ENCODE measurements at regions not wholly inside any gene's neighbourhood (a gene's known extent, or its start where the extent isn't known, plus 50 kb on each side); places are given as distances from the start of the nearest gene placed in this dataset.
"Not testable (repeated sequence)": the region's sequence is repeated elsewhere in the genome, so short reads cannot be mapped to it uniquely, and the experiment has no call there.

DNA sequence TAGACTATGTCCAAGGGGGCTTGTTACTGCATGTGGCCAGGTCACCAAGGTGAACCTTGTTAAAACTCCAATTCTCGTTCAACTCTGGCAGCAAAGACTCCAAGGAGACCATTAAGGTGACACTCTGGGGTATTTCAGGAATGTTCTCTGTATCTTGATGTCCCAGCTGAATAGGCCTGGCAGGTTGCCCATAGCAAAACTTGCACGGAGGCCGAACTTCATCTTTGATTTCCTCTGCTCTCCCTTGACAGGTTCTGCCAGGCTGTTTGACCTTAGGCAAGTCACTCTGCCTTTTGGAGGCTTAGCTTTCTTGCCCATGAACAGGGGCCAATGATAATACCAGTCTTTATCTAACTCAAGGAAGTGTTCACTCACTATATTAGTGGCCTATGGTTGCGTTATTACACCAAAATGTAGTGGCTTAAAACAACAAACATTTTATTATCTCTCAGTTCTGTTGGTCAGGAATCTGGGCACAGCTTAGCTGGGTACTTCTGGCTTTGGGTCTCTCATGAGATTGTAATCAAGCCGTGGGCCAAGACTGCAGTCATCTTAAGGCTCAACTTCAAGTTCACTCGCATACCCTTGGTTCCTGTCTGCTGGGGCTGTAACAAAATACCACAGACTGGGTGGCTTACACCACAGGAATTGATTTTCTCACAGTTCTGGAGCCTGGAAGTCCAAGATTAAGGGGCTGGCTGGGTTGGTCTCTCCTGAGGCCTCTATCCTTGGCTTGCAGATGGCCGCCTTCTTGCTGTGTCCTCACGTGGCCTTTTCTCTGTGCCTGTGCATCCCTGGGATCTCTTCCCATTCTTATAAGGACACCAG is 168.5 kb downstream of the UTP18 start:
- POLR2A ChIA-PET = interaction anchor here (1.0 kb wide), 1 partner anchor 11 kb away, joined by 3 read pairs; no protein-coding TSS in a partner anchor
- ATAC-seq = peak in 1 of 2 donors; percentile 12

GRCh38 chr17:51429938-51430337 is 169.6 kb downstream of the UTP18 start:
- peak overlapping the region; percentile 84 to 95 (median 90) for H3K27ac Mint-ChIP-seq
- H3K27me3 Mint-ChIP-seq, H3K36me3 Mint-ChIP-seq, DNase-seq, POLR2A ChIA-PET, H3K9me3 Mint-ChIP-seq, ATAC-seq: not testable (repeated sequence)
- H3K4me3 Mint-ChIP-seq = peak overlapping the region in 7 of 10 donors; percentile 15 to 69 (median 38)
- H3K4me1 Mint-ChIP-seq = peaks cover 24 to 56% (median 51%) of the 10 kb centered on the region in 4 donors

More for the DNA sequence above, 168.5 kb downstream of the UTP18 start:
- peak overlapping the region; percentile 84 to 95 (median 91) for H3K27ac Mint-ChIP-seq
- H3K9me3 Mint-ChIP-seq = no peaks in the 10 kb centered on the region
- H3K4me1 Mint-ChIP-seq = peaks cover 22 to 56% (median 50%) of the 10 kb centered on the region in 4 donors
- no peaks in the 10 kb centered on the region for H3K36me3 Mint-ChIP-seq
- H3K27me3 Mint-ChIP-seq = no peaks in the 10 kb centered on the region
- peak overlapping the region in 7 of 10 donors; percentile 53 to 78 (median 69) for H3K4me3 Mint-ChIP-seq
- DNase-seq = no peak

DNA sequence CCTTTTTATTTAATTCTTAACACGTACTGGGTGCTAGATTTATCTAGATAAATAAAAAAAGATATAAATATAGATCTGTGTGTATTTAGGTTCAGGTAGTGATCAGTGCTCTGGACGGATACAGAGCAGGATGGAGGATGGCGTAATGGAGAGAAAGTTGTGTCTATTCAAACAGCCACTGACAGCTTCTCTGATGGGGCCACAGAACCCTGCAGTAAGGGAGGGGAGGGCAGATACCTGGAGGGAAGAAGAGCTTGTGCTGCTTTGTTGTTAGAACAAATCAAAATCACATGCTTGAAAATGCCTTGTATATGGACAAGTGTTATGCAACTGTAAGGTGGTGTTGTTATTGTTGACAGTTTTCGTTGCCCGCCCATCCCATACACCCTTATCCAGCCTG is 170.2 kb downstream of the UTP18 start:
- Mint-ChIP-seq H3K27me3 (no peaks in the 10 kb centered on the region), H3K9me3 (no peaks in the 10 kb centered on the region), H3K4me1 (peaks cover 24 to 56% (median 53%) of the 10 kb centered on the region in 4 donors), H3K4me3 (peak overlapping the region in 5 of 10 donors; percentile 22 to 69 (median 48)), H3K27ac (peak overlapping the region; percentile 84 to 95 (median 90)), H3K36me3 (no peaks in the 10 kb centered on the region)
- POLR2A ChIA-PET = no interaction called here
- DNase-seq (no peak), ATAC-seq (no peak)

DNA sequence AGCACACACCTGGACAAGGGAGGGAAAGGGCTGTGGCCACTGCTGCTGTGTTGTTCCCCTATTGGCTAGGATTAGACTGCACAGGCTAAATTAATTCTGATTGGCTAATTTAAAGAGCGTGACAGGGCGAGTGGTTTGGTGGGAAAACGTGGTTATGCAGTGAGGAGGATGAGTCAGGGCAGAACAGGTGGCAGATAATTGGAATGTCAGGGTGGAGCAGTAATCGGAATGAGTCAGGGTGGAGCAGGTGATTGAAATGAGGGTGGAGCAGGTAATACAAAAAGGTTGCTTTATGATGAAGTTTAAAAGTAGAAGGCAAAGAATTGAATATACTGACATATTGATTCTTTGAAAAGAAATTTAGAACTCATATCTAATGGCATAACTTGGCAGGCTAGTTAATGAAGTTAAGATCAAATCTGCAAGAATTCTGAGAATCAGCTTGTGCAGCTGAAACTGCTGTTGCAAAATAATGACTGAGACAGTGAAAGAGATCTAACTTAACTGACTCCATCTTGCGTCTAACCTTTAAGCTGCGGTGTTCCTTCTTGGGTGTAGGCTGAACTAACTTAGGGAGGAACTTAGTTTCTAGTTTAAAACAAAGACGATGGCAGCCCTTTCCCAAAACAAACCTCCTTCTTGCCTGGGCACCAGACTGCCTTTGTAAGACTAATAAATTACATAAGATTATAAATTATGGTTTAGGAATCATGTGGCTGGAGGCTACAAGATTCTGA is 174.3 kb downstream of the UTP18 start:
- DNase-seq (no peak), ATAC-seq (no peak)
- Mint-ChIP-seq H3K36me3 (no peaks in the 10 kb centered on the region), H3K4me3 (no peak overlapping the region), H3K27me3 (no peaks in the 10 kb centered on the region), H3K4me1 (peaks cover 15 to 29% (median 26%) of the 10 kb centered on the region in 4 donors), H3K9me3 (no peaks in the 10 kb centered on the region), H3K27ac (peak overlapping the region in 3 of 10 donors; percentile 46 to 57 (median 54))
- POLR2A ChIA-PET = no interaction called here

- Mint-ChIP-seq H3K27ac (peak overlapping the region in 2 of 10 donors; percentile 19 to 22), H3K4me1 (peaks cover 14 to 27% (median 25%) of the 10 kb centered on the region in 4 donors), H3K27me3 (no peaks in the 10 kb centered on the region), H3K4me3 (peak overlapping the region in 1 of 10 donors; percentile 24), H3K36me3 (no peaks in the 10 kb centered on the region), H3K9me3 (no peaks in the 10 kb centered on the region)
- ATAC-seq (no peak), DNase-seq (no peak)
- POLR2A ChIA-PET = no interaction called here
Observed at GRCh38 chr17:51435171-51435552, 174.8 kb downstream of the UTP18 start.

DNA sequence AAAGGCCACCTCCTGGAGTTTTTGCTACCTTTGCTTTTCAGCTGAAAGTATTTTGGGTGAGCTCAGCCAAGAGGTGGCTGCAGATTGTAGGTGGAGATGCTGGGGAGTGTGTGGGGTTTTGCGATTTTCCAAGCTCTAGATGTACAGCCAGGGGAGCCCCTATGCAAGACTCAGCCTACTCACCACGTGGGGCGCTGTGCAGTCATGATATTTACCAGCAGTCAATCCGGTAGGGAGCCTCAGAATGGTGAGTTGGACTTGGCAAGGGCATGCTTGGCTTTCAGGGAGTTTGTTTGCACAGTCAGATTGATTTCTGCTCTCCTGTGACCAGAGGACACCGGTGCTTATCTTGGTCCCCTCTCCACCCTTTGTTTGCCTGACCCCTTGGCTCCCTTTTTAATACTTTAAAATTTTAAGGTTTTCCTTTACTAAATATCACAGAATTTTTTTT is 175.3 kb downstream of the UTP18 start:
- DNase-seq (no peak), ATAC-seq (peak in 1 of 2 donors; percentile 36)
- Mint-ChIP-seq H3K36me3 (no peaks in the 10 kb centered on the region), H3K27ac (peak overlapping the region in 2 of 10 donors; percentile 40 to 48), H3K27me3 (no peaks in the 10 kb centered on the region), H3K4me3 (no peak overlapping the region), H3K4me1 (peaks cover 12 to 22% (median 21%) of the 10 kb centered on the region in 4 donors), H3K9me3 (no peaks in the 10 kb centered on the region)
- POLR2A ChIA-PET = no interaction called here

DNA sequence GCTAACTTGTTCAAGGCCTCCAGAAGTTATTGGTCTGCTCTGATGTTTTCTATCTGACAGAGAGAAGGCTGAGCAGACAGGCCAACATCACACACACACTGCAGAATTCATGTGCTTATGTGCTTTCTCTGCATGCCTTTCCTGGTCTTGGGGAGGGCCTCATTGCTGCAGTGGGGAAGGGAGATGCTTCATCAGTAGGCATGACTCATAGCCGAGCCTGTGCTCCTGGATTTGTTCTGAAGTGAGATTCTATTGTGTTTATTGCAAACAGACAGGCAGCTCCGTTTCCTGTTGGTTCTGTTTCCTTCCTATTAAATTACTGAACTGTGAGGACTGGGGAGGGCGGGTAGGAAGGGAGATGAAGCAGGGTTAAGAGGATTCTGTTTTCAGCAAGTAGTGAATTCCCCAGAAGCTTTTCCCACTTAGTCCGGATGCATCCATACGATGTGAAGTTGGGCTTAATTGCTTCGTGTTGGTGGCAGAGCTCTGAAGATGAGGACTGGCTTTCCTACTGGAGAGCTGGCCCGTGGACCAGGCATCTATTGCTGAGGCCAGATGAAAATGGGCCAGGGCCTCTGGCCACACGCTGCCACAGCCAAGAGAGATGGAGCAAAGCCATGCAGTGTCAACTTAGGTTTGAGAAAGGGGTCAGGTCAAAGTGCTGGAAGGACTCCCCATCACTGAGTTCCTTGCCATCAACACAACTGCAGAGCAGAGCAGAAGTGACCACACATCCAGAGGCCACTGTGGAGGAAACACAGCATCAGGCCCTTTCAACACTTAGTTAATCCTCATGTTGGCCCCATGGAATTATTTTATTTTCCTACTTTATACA is 179.3 kb downstream of the UTP18 start:
- DNase-seq (no peak), ATAC-seq (peak in 1 of 2 donors; percentile 28)

GRCh38 chr17:51441431-51441830 is 181.1 kb downstream of the UTP18 start:
- peaks cover 8 to 22% (median 18%) of the 10 kb centered on the region in 4 donors for H3K4me1 Mint-ChIP-seq
- H3K36me3 Mint-ChIP-seq = no peaks in the 10 kb centered on the region
- POLR2A ChIA-PET = no interaction called here
- no peak overlapping the region for H3K4me3 Mint-ChIP-seq
- ATAC-seq = no peak
- H3K27ac Mint-ChIP-seq = no peak overlapping the region
- DNase-seq = no peak
- H3K9me3 Mint-ChIP-seq = peaks cover 0 to 3% (median 0%) of the 10 kb centered on the region in 9 donors
- peaks cover 0 to 10% (median 0%) of the 10 kb centered on the region in 5 donors for H3K27me3 Mint-ChIP-seq

More for the DNA sequence above, 179.3 kb downstream of the UTP18 start:
- Mint-ChIP-seq H3K36me3 (no peaks in the 10 kb centered on the region), H3K27ac (peak overlapping the region in 5 of 10 donors; percentile 4 to 52 (median 15)), H3K4me1 (peaks cover 5 to 13% (median 12%) of the 10 kb centered on the region in 4 donors), H3K9me3 (peaks cover 0 to 3% (median 0%) of the 10 kb centered on the region in 9 donors), H3K27me3 (peaks cover 0 to 7% (median 0%) of the 10 kb centered on the region in 5 donors), H3K4me3 (no peak overlapping the region)
- POLR2A ChIA-PET = no interaction called here

GRCh38 chr17:51442088-51442865 is 181.9 kb downstream of the UTP18 start:
- DNase-seq = no peak
- H3K36me3 Mint-ChIP-seq = no peaks in the 10 kb centered on the region
- POLR2A ChIA-PET = no interaction called here
- H3K9me3 Mint-ChIP-seq = peaks cover 0 to 3% (median 0%) of the 10 kb centered on the region in 9 donors
- H3K27me3 Mint-ChIP-seq = peaks cover 0 to 10% (median 0%) of the 10 kb centered on the region in 5 donors
- H3K4me1 Mint-ChIP-seq = peaks cover 8 to 23% (median 18%) of the 10 kb centered on the region in 4 donors
- ATAC-seq = no peak
- peak overlapping the region in 1 of 10 donors; percentile 57 for H3K27ac Mint-ChIP-seq
- no peak overlapping the region for H3K4me3 Mint-ChIP-seq

GRCh38 chr17:51443646-51444045 is 183.3 kb downstream of the UTP18 start:
- Mint-ChIP-seq H3K27ac (no peak overlapping the region), H3K27me3 (peaks cover 0 to 10% (median 0%) of the 10 kb centered on the region in 5 donors), H3K36me3 (peaks cover 0 to 6% (median 3%) of the 10 kb centered on the region in 3 donors), H3K9me3 (peaks cover 0 to 10% (median 4%) of the 10 kb centered on the region in 9 donors), H3K4me1 (peaks cover 8 to 23% (median 18%) of the 10 kb centered on the region in 4 donors), H3K4me3 (no peak overlapping the region)
- ATAC-seq (no peak), DNase-seq (no peak)
- POLR2A ChIA-PET = no interaction called here

- H3K4me3 Mint-ChIP-seq = no peak overlapping the region
- no peak for ATAC-seq
Observed at GRCh38 chr17:51445946-51446345, 185.6 kb downstream of the UTP18 start.

More at GRCh38 chr17:51445946-51446345, 185.6 kb downstream of the UTP18 start:
- POLR2A ChIA-PET = no interaction called here
- H3K9me3 Mint-ChIP-seq = peaks cover 0 to 20% (median 6%) of the 10 kb centered on the region in 9 donors
- DNase-seq = no peak
- no peak overlapping the region for H3K27ac Mint-ChIP-seq
- H3K4me1 Mint-ChIP-seq = peaks cover 3 to 10% (median 8%) of the 10 kb centered on the region in 4 donors
- H3K27me3 Mint-ChIP-seq = peaks cover 0 to 11% (median 0%) of the 10 kb centered on the region in 5 donors
- H3K36me3 Mint-ChIP-seq = peaks cover 0 to 6% (median 6%) of the 10 kb centered on the region in 3 donors
